Loucy (cell line): ENCODE measurements at regions not wholly inside any gene's neighbourhood (a gene's known extent, or its start where the extent isn't known, plus 50 kb on each side); places are given as distances from the start of the nearest gene placed in this dataset.

Source experiments
- H2AFZ ChIP-seq: fragments of 200-600 bp; sonication (generic); 2 replicates; pipeline ENCODE4 v1.6.0; 2016; ENCODE audit warnings: antibody characterized with exemption, mild to moderate bottlenecking, low read length, moderate library complexity
- H3F3A ChIP-seq: fragments of 200-600 bp; 2 replicates; pipeline ENCODE4 v1.6.0; 2016; ENCODE audit warnings: antibody characterized with exemption, low read depth, mild to moderate bottlenecking
- H3K27me3 ChIP-seq: fragments of 200-600 bp; sonication (generic); 2 replicates; pipeline ENCODE4 v1.6.1; 2014; ENCODE audit warnings: low read length, mild to moderate bottlenecking; ENCODE audit not compliant: insufficient read depth, poor library complexity, severe bottlenecking
- H3K36me3 ChIP-seq: fragments of 200-600 bp; sonication (generic); 2 replicates; pipeline ENCODE4 v1.6.1; 2016; ENCODE audit warnings: low read length; ENCODE audit not compliant: insufficient read depth
- H3K4me1 ChIP-seq: fragments of 200-600 bp; sonication (generic); 2 replicates; pipeline ENCODE4 v1.5.1; 2014; ENCODE audit warnings: low read length, mild to moderate bottlenecking; ENCODE audit not compliant: insufficient read depth, poor library complexity, severe bottlenecking
- H3K4me2 ChIP-seq: fragments of 200-600 bp; sonication (generic); 2 replicates; pipeline ENCODE4 v1.6.0; 2014; ENCODE audit warnings: antibody characterized with exemption, low read length, low read depth, mild to moderate bottlenecking; ENCODE audit not compliant: poor library complexity, severe bottlenecking
- H3K4me3 ChIP-seq: fragments of 200-600 bp; sonication (generic); 2 replicates; pipeline ENCODE4 v1.5.1; 2014; ENCODE audit warnings: low read length, mild to moderate bottlenecking, mixed read lengths; ENCODE audit not compliant: poor library complexity, severe bottlenecking
- H3K79me2 ChIP-seq: fragments of 200-600 bp; sonication (generic); 2 replicates; pipeline ENCODE4 v1.6.1; 2014; ENCODE audit warnings: low read length; ENCODE audit not compliant: insufficient read depth
- H3K9ac ChIP-seq: fragments of 200-600 bp; sonication (generic); 2 replicates; pipeline ENCODE4 v1.6.0; 2014; ENCODE audit warnings: mild to moderate bottlenecking, low read depth, low read length, moderate library complexity; ENCODE audit not compliant: poor library complexity, severe bottlenecking
- H3K9me2 ChIP-seq: fragments of 200-600 bp; sonication (generic); replicated peaks from 2 replicates; pipeline ENCODE4 v1.6.1; 2016; ENCODE audit warnings: low read depth, low read length, mixed read lengths
- H3K9me3 ChIP-seq: fragments of 200-600 bp; sonication (generic); 2 replicates; pipeline ENCODE4 v1.6.1; 2014; ENCODE audit warnings: mild to moderate bottlenecking, antibody characterized with exemption, low read length, low read depth; ENCODE audit not compliant: insufficient read depth
- H4K20me1 ChIP-seq: fragments of 200-600 bp; sonication (generic); 2 replicates; pipeline ENCODE4 v1.6.0; 2014; ENCODE audit warnings: antibody characterized with exemption, low read length, mild to moderate bottlenecking; ENCODE audit not compliant: insufficient read depth, poor library complexity, severe bottlenecking
- CTCF ChIP-seq: fragments of 200-600 bp; sonication (generic); conservative IDR thresholded peaks from 2 replicates; pipeline ENCODE4 v1.5.1; 2014; ENCODE audit warnings: mild to moderate bottlenecking, antibody characterized with exemption, low read length
- EZH2phosphoT487 ChIP-seq: fragments of 200-600 bp; IDR thresholded peaks from 2 replicates; pipeline ENCODE4 v1.6.1; 2018; ENCODE audit warnings: antibody characterized with exemption, mild to moderate bottlenecking, moderate library complexity, borderline replicate concordance

- Histone ChIP-seq H3K9me2 (no peaks in the 10 kb centered on the region), H3K4me1 (peaks cover 10% of the 10 kb centered on the region), H3K79me2 (no peaks in the 10 kb centered on the region), H3K4me3 (no peak overlapping the region), H3F3A (no peaks in the 10 kb centered on the region), H3K27me3 (no peaks in the 10 kb centered on the region), H3K36me3 (no peaks in the 10 kb centered on the region), H3K9ac (no peak overlapping the region), H2AFZ (no peak overlapping the region), H3K9me3 (no peaks in the 10 kb centered on the region), H3K4me2 (no peak overlapping the region), H4K20me1 (no peaks in the 10 kb centered on the region)
- no peak for TF ChIP-seq CTCF
- TF ChIP-seq EZH2phosphoT487 = no peak
These were observed 370.4 kb upstream of the TMPO start for GRCh38 chr12:98144953-98145352.

- H3F3A ChIP-seq = no peaks in the 10 kb centered on the region
- no peak overlapping the region for H2AFZ ChIP-seq
- no peaks in the 10 kb centered on the region for H3K9me3 ChIP-seq
- no peaks in the 10 kb centered on the region for H3K79me2 ChIP-seq
- TF ChIP-seq CTCF (no peak), EZH2phosphoT487 (no peak)
- H3K4me3 ChIP-seq = no peak overlapping the region
- no peaks in the 10 kb centered on the region for H3K9me2 ChIP-seq
- no peak overlapping the region for H3K4me2 ChIP-seq
- H3K9ac ChIP-seq = no peak overlapping the region
- peaks cover 15% of the 10 kb centered on the region for H3K4me1 ChIP-seq
- no peaks in the 10 kb centered on the region for H4K20me1 ChIP-seq
- H3K27me3 ChIP-seq = no peaks in the 10 kb centered on the region
- no peaks in the 10 kb centered on the region for H3K36me3 ChIP-seq
These were observed 369.3 kb upstream of the TMPO start for GRCh38 chr12:98146043-98146442.

- TF ChIP-seq CTCF (no peak), EZH2phosphoT487 (no peak)
- Histone ChIP-seq H3K9me3 (no peaks in the 10 kb centered on the region), H3K9me2 (no peaks in the 10 kb centered on the region), H3K27me3 (no peaks in the 10 kb centered on the region), H3K4me2 (no peak overlapping the region), H2AFZ (no peak overlapping the region), H3K79me2 (no peaks in the 10 kb centered on the region), H4K20me1 (no peaks in the 10 kb centered on the region), H3K4me3 (no peak overlapping the region), H3K4me1 (peaks cover 19% of the 10 kb centered on the region), H3K36me3 (no peaks in the 10 kb centered on the region), H3F3A (no peaks in the 10 kb centered on the region), H3K9ac (no peak overlapping the region)
These were observed 368.9 kb upstream of the TMPO start for GRCh38 chr12:98146487-98146886.
